ENCODE measurements at regions not wholly inside any gene's neighbourhood (a gene's known extent, or its start where the extent isn't known, plus 50 kb on each side); places are given as distances from the start of the nearest gene placed in this dataset.

DNA sequence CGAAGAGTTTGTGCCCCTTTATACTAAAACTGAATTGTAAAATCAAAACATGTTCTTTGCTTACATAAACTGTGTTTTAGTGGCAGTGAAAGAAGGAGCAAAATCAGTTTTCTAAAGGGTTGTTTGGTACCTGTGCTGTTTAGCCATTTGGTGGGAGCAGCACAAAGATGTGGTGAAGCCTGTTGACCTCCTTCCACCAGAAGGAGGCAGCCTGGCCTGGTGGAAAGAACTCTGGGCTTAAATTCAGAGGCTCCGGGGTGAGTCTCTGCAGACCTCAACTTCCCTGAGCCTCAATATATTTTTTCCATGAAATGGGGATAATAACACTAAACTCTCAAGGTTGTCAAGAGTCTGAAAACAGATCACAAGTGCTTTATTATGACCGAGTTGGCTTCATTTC is 502.5 kb downstream of the VRK1 start:
- peak; percentile 27 for DNase-seq (ENCODE audit: low spot score)

GRCh38 chr14:97301931-97302559 is 504.9 kb downstream of the VRK1 start:
- no peak for DNase-seq (ENCODE audit: low spot score)

DNA sequence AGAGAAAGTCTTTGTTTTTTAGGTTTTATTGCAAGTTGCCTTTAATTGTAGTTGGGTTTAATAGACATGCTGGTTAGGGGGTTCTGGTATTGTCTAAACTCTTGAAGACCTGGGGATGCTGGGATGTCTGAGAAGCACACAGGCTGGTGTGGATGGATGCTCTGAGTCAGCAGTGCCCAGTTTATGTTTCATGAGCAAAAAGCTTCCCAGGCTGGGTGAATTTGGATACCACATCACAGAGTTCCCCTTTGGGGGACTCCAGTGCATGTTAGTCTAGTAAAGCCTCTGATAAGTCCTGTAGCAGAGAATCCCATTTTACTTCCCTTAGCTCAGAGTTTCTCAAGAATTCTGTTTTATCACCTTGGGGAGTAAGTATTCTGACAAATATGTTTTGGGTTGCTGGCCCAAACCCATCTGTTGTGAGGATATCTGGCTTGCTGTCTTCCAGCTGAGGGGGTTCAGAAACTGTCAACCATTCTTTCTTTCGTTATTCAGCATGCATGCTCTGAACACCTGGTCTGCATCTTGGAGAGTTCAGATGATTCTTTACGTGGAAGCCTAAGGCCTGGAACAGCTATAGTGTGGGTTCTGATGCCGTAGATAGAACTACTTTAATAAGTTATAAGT is 509.1 kb downstream of the VRK1 start:
- peak; percentile 22 for DNase-seq (ENCODE audit: low spot score)

- DNase-seq (ENCODE audit: low spot score), result peak; percentile 46
These were observed 509.6 kb downstream of the VRK1 start for GRCh38 chr14:97306760-97307246.

DNA sequence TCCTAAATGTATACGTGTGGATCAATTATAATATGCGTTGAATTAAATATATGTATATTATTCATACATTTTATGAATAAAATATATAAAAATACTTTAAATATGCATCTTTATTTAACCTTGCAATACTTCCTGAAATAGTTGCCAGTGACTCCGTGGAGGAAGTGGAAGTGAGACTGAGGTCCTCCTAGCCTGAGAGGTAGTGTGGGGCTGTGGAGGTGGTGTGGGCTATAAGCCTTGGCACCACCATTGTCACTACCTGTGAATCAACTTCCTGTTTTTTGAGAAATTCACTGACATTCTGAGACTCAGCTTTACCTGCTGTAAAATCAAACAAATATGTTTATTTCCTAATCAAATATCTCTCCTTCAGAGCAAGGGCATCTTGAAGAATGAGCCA is 514.2 kb downstream of the VRK1 start:
- no peak for DNase-seq (ENCODE audit: low spot score)

GRCh38 chr14:97312910-97313309 is 515.7 kb downstream of the VRK1 start:
- no peak for DNase-seq (ENCODE audit: low spot score)

GRCh38 chr14:97315790-97316189 is 518.6 kb downstream of the VRK1 start:
- DNase-seq (ENCODE audit: low spot score), result no peak

DNA sequence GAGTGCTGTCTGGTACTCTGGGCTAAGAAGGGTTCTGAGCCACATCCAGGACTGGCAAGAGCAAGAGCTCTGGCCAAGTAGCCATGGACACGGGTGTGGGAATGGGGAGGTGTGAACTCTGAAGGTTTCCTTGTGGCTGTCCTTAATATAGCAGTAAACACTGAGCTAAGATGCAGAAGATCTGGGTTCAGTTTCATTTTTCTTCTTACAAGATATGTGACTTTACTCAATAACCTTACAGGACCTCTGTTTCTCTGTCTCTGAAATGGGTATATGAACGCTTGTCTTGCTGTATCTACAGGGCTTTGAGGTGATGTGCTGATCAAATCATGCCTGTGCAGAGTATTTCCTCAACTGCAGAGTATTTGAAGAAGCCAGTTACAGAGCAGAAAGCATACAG is 521.2 kb downstream of the VRK1 start:
- DNase-seq (ENCODE audit: low spot score), result no peak

DNA sequence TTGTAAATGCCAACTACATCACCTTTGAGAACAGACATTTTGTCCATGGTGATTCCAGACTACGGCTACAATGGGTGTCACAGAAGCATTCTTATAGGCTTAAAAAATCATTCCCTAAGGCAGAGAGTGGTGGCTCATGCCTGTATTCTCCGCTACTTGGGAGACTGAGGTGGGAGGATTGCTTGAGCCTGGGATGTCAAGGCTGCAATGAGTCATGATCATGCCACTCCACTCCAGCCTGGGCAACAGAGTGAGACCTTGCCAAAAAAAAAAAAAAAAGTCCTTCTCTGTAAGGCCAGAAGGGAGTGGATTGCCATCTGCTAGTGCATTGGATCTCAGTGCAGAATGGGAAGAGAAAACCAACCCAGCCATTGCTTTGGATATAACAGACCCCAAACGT is 522.5 kb downstream of the VRK1 start:
- no peak for DNase-seq (ENCODE audit: low spot score)

DNA sequence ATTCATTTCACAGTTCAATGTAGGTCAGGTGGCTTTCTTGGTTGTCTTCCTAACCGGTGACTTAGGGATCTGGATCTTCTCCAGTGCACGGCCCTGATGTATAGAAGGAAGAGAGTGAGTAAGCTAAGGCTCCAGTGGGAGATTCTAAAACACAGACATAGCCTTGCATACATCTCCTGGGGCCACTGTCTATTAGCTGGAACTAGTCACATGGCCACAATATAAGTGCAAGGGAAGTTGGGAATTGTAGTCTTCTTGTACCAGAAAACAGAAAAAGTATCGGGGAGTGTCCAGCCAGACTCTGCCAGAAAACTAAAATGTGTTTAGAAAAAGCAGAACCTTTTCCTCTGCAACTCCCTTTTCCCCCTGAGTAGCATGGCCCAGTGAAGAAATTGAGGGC is 531.6 kb downstream of the VRK1 start:
- DNase-seq (ENCODE audit: low spot score), result no peak

DNA sequence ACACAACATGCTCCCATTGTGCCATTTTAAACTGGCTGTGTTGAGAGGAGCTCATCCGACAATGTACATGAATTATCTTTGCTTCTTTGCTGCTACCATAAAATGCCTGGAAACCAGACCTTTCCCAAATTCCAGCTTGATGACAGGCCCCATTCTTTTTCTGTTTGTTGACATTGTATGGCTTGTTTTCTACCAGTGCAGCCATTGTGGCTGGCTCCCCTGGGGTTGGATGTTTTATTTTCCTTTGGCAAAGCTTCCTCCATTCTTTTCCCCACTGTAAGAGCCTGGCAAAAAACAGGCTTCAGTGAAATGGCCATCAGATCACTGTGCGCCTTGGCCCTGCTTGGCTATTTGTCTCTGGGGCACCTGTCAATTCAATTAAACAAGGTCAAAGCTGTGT is 532.5 kb downstream of the VRK1 start:
- no peak for DNase-seq (ENCODE audit: low spot score)

DNA sequence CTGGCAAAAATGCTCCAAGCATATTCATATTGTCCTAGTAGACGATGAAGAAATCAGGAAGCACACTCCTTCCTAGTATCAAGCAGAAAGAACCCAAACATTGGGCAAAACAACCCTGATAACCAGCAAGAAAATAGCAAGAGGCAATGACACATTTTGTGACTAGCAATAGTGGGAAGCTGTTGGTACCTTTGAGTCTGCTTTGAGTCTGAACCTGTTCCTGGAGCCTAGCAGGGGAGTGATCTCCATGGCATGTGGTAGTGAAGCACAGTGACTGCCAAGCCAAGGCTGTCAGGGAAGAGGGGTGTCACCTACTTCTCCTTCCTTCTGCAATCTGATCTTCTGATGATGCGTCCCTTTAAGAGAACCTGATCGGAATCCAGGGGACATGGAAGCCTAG is 533.9 kb downstream of the VRK1 start:
- no peak for DNase-seq (ENCODE audit: low spot score)

DNA sequence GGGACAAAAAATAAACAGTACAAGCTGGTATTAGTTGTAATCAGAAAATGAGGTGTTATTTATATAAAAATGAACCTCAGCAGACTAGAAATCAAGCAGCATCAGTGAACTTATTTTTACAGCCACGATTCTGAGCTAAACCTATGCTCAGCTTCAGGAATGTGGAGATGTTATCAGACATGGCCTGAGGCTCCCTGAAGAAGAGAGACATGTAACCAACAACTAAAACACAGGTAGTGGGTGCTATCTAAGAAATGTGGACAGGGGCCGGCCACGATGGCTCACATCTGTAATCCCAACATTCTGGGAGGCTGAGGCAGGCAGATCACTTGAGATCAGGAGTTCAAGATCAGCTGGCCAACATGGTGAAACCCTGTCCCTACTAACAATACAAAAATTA is 534.3 kb downstream of the VRK1 start:
- no peak for DNase-seq (ENCODE audit: low spot score)

DNA sequence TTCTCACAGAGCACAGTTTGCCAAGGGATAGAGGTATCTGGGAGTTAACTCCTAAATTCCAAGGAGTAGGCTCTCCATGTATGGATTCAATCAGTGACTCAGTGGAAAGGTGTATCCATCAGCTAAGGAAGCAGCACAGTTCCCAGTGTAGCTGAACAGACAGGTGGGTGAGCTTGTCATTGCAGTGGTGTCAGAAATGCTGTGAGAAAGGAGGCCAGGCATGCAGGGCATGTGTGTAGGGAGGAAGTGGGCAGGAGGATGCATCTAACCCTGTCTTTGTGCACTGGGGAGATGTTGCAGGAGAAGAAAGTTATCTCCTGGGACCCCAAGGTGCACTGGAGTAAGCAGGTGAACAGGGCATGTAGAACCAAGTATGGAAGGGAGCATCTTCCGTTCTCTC is 539.0 kb downstream of the VRK1 start:
- no peak for DNase-seq (ENCODE audit: low spot score)

DNA sequence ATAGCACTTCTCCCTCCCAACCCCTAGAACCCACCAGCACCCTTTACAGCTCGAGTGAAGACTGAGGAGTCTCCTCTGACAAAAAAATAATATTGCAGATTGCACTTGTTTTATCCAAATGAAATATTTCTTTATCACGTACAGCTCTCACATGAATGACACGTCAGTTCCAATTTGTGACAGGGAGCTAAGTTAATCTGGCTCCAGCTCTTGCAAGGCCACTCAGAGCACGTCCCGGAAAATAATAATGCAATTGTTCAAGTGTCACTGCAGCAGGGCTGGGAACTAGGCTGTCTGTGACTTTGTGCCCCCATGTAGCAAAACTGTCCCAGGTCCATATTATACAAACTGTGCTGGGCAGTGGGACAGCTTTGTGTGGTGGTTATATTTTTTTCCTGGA is 539.6 kb downstream of the VRK1 start:
- no peak for DNase-seq (ENCODE audit: low spot score)

DNA sequence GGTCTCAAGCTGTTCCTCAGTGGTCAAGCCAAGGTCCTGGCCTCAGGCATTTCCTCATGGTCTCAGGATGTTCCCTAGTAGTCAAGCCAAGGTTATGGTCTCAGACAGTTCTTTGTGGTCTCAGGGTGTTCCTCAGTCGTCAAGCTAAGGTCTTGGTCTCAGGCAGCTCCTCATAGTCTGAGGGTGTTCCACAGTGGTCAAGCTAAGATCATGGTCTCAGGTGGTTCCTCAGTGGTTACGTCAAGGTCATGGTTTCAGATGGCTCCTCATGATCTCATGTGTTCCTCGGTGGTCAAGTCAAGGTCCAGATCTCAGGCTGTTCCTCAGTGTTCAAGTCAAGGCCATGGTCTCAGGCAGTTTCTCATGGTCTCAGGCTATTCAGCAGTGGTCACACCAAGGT is 540.1 kb downstream of the VRK1 start:
- no peak for DNase-seq (ENCODE audit: low spot score)

- DNase-seq (ENCODE audit: low spot score), result no peak
These were observed 540.5 kb downstream of the VRK1 start for GRCh38 chr14:97337670-97338069.

- DNase-seq (ENCODE audit: low spot score), result no peak
These were observed 547.5 kb downstream of the VRK1 start for GRCh38 chr14:97344666-97345065.

- no peak for DNase-seq (ENCODE audit: low spot score)
These were observed 549.5 kb downstream of the VRK1 start for GRCh38 chr14:97346675-97347074.

- no peak for DNase-seq (ENCODE audit: low spot score)
These were observed 552.3 kb downstream of the VRK1 start for GRCh38 chr14:97349463-97349862.

DNA sequence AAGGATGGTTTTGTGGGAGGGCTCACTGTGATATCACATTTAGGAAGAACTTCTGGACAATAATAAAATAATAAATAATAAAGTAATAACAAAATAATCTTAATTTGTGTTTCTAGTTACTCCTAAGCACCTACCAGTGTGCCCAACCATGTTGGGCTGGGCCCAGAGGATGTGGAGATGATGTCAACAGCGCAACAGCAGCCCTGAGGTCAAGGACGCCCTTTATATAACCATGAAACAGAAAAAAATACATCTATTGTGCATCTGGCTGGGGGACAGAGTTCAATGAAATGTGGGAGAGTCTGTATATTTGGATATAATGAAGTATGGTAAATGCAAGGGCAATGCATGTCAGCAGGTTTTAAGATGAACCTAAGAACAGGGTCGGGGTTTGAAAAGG is 552.8 kb downstream of the VRK1 start:
- no peak for DNase-seq (ENCODE audit: low spot score)

GRCh38 chr14:97350415-97350814 is 553.2 kb downstream of the VRK1 start:
- no peak for DNase-seq (ENCODE audit: low spot score)

DNA sequence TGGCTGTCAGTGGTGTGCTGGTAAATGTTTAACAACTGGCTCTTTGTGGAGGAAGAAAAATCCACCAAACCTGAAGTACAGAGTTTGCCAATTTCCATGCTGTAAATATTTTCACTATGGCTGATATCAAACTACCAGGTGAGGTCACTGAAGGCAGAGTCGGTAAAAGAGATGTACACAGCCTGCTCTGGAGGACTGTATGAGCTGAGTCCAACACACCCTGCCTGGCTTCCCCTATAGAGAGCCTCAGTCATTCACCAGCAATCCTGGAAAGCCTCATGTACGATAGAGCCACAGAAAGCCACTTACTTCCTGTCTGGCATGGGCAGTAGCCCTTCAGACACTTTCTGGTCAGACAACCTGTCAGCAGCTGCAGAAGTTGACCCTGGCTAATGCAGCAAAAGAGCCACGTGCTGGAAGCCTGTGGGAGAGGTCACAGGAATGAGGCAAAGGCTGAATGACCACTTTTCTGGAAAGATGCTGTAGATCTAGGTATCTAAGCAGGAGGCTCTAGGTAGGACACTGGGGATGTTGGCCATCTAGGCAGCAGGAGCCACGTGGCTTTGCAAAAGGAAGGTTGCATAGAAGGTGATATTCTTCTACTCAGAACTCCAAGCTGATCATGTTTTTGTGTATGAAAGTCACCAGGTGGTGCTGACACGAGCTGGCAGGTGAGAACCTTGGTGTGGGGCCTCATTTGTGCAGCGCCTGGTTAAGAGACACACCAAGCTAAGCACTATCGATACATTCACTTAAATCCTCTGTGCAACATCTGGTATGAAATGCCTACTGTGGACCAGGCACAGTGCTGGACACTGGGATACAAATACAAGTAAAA is 553.9 kb downstream of the VRK1 start:
- DNase-seq (ENCODE audit: low spot score), result no peak
